Endothelial cell of umbilical vein (primary cell): ENCODE measurements at regions not wholly inside any gene's neighbourhood (a gene's known extent, or its start where the extent isn't known, plus 50 kb on each side); places are given as distances from the start of the nearest gene placed in this dataset.
"Not testable (repeated sequence)": the region's sequence is repeated elsewhere in the genome, so short reads cannot be mapped to it uniquely, and the experiment has no call there.

Experiments
- CTCF ChIP-seq, 2 donors: IDR thresholded peaks; 1 replicate in 1 of 2; 2 replicates in 1 of 2; pipeline ENCODE4 v1.5.1; 2011; ENCODE audit warnings: low read length in 2 of 2, mild to moderate bottlenecking in 2 of 2, moderate library complexity in 2 of 2, control low read depth in 1 of 2, inconsistent platforms in 1 of 2, low read depth in 1 of 2; ENCODE audit not compliant: insufficient read depth in 1 of 2; ENCODE audit errors: extremely low read depth in 1 of 2
- EZH2 ChIP-seq: IDR thresholded peaks from 2 replicates; pipeline ENCODE4 v1.6.1; 2012; ENCODE audit warnings: borderline replicate concordance, low read depth, mild to moderate bottlenecking, moderate library complexity, low read length, inconsistent platforms; ENCODE audit not compliant: severe bottlenecking
- FOS ChIP-seq: IDR thresholded peaks from 2 replicates; pipeline ENCODE4 v1.6.1; 2011; ENCODE audit warnings: mild to moderate bottlenecking, low read length, moderate library complexity, borderline replicate concordance; ENCODE audit not compliant: insufficient read depth
- JUN ChIP-seq: IDR thresholded peaks from 2 replicates; pipeline ENCODE4 v1.6.1; 2011; ENCODE audit warnings: borderline replicate concordance, low read depth; ENCODE audit not compliant: insufficient read length, insufficient read depth
- MAX ChIP-seq: IDR thresholded peaks from 2 replicates; pipeline ENCODE4 v1.6.1; 2011; ENCODE audit not compliant: insufficient read depth, insufficient read length
- MYC ChIP-seq: IDR thresholded peaks from one replicate; pipeline ENCODE4 v1.6.1; 2011; ENCODE audit warnings: mild to moderate bottlenecking, low read depth, low read length
- POLR2A ChIP-seq: IDR thresholded peaks from 2 replicates; pipeline ENCODE4 v1.6.1; 2012; ENCODE audit warnings: low read depth, mild to moderate bottlenecking, control low read depth, low read length
- POLR2AphosphoS5 ChIP-seq: IDR thresholded peaks from 2 replicates; pipeline ENCODE4 v1.6.1; 2012; ENCODE audit warnings: low read depth, mild to moderate bottlenecking, control low read depth, low read length, moderate library complexity; ENCODE audit not compliant: insufficient read depth

- TF ChIP-seq CTCF (IDR thresholded peaks at IDR 0.05; ENCODE audit: extremely low read depth in 1 of 2, insufficient read depth in 1 of 2, low read depth in 1 of 2, low read length in 2 of 2); POLR2A; MAX; JUN; MYC; EZH2; POLR2AphosphoS5; FOS: not testable (repeated sequence)
These were observed 54.6 kb upstream of the CEACAM21 start for GRCh38 chr19:41521138-41521930.
